ENCODE measurements at regions not wholly inside any gene's neighbourhood (a gene's known extent, or its start where the extent isn't known, plus 50 kb on each side); places are given as distances from the start of the nearest gene placed in this dataset.
A peak's percentile ranks its signal among the peaks of the same experiment; 100 is the strongest.

DNA sequence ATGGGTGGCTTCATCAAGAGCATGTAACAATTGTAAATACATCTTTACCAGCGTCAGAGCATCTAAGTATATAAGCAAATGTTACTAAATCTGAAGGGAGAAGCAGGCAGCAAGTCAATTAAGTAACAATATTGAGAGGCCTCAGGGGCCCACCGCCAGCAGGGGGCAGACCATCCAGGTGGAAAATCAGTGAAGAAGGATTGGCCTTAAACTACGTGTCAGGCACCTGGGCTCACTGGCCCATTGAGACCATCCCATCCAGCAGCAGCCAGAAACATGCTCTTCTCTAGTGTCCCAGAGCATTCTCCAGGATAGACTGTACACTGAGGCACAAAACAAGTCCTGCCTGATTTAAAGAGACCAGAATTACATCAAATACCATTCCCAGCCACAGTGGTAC, 96.2 kb upstream of the SNTG2 start:
- TF ChIP-seq JUNB (IDR thresholded peaks at IDR 0.05; ENCODE audit: unreplicated experiment): no peak
- TF ChIP-seq, protein P1, sequence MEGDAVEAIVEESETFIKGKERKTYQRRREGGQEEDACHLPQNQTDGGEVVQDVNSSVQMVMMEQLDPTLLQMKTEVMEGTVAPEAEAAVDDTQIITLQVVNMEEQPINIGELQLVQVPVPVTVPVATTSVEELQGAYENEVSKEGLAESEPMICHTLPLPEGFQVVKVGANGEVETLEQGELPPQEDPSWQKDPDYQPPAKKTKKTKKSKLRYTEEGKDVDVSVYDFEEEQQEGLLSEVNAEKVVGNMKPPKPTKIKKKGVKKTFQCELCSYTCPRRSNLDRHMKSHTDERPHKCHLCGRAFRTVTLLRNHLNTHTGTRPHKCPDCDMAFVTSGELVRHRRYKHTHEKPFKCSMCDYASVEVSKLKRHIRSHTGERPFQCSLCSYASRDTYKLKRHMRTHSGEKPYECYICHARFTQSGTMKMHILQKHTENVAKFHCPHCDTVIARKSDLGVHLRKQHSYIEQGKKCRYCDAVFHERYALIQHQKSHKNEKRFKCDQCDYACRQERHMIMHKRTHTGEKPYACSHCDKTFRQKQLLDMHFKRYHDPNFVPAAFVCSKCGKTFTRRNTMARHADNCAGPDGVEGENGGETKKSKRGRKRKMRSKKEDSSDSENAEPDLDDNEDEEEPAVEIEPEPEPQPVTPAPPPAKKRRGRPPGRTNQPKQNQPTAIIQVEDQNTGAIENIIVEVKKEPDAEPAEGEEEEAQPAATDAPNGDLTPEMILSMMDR (conservative IDR thresholded peaks at IDR 0.05; ENCODE audit: low read depth in 2 of 2): peak; percentile 89 to 92
- no peak for TF ChIP-seq ZNF114 (CRISPR knock-in tag; IDR thresholded peaks at IDR 0.05)
- TF ChIP-seq POLR2AphosphoS5 (IDR thresholded peaks at IDR 0.05; ENCODE audit: low read depth): no peak
- TF ChIP-seq ETS1 (IDR thresholded peaks at IDR 0.05): no peak
- TF ChIP-seq, protein P2, sequence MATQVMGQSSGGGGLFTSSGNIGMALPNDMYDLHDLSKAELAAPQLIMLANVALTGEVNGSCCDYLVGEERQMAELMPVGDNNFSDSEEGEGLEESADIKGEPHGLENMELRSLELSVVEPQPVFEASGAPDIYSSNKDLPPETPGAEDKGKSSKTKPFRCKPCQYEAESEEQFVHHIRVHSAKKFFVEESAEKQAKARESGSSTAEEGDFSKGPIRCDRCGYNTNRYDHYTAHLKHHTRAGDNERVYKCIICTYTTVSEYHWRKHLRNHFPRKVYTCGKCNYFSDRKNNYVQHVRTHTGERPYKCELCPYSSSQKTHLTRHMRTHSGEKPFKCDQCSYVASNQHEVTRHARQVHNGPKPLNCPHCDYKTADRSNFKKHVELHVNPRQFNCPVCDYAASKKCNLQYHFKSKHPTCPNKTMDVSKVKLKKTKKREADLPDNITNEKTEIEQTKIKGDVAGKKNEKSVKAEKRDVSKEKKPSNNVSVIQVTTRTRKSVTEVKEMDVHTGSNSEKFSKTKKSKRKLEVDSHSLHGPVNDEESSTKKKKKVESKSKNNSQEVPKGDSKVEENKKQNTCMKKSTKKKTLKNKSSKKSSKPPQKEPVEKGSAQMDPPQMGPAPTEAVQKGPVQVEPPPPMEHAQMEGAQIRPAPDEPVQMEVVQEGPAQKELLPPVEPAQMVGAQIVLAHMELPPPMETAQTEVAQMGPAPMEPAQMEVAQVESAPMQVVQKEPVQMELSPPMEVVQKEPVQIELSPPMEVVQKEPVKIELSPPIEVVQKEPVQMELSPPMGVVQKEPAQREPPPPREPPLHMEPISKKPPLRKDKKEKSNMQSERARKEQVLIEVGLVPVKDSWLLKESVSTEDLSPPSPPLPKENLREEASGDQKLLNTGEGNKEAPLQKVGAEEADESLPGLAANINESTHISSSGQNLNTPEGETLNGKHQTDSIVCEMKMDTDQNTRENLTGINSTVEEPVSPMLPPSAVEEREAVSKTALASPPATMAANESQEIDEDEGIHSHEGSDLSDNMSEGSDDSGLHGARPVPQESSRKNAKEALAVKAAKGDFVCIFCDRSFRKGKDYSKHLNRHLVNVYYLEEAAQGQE (IDR thresholded peaks at IDR 0.05; ENCODE audit: unreplicated experiment): no peak
- TF ChIP-seq, protein P3, sequence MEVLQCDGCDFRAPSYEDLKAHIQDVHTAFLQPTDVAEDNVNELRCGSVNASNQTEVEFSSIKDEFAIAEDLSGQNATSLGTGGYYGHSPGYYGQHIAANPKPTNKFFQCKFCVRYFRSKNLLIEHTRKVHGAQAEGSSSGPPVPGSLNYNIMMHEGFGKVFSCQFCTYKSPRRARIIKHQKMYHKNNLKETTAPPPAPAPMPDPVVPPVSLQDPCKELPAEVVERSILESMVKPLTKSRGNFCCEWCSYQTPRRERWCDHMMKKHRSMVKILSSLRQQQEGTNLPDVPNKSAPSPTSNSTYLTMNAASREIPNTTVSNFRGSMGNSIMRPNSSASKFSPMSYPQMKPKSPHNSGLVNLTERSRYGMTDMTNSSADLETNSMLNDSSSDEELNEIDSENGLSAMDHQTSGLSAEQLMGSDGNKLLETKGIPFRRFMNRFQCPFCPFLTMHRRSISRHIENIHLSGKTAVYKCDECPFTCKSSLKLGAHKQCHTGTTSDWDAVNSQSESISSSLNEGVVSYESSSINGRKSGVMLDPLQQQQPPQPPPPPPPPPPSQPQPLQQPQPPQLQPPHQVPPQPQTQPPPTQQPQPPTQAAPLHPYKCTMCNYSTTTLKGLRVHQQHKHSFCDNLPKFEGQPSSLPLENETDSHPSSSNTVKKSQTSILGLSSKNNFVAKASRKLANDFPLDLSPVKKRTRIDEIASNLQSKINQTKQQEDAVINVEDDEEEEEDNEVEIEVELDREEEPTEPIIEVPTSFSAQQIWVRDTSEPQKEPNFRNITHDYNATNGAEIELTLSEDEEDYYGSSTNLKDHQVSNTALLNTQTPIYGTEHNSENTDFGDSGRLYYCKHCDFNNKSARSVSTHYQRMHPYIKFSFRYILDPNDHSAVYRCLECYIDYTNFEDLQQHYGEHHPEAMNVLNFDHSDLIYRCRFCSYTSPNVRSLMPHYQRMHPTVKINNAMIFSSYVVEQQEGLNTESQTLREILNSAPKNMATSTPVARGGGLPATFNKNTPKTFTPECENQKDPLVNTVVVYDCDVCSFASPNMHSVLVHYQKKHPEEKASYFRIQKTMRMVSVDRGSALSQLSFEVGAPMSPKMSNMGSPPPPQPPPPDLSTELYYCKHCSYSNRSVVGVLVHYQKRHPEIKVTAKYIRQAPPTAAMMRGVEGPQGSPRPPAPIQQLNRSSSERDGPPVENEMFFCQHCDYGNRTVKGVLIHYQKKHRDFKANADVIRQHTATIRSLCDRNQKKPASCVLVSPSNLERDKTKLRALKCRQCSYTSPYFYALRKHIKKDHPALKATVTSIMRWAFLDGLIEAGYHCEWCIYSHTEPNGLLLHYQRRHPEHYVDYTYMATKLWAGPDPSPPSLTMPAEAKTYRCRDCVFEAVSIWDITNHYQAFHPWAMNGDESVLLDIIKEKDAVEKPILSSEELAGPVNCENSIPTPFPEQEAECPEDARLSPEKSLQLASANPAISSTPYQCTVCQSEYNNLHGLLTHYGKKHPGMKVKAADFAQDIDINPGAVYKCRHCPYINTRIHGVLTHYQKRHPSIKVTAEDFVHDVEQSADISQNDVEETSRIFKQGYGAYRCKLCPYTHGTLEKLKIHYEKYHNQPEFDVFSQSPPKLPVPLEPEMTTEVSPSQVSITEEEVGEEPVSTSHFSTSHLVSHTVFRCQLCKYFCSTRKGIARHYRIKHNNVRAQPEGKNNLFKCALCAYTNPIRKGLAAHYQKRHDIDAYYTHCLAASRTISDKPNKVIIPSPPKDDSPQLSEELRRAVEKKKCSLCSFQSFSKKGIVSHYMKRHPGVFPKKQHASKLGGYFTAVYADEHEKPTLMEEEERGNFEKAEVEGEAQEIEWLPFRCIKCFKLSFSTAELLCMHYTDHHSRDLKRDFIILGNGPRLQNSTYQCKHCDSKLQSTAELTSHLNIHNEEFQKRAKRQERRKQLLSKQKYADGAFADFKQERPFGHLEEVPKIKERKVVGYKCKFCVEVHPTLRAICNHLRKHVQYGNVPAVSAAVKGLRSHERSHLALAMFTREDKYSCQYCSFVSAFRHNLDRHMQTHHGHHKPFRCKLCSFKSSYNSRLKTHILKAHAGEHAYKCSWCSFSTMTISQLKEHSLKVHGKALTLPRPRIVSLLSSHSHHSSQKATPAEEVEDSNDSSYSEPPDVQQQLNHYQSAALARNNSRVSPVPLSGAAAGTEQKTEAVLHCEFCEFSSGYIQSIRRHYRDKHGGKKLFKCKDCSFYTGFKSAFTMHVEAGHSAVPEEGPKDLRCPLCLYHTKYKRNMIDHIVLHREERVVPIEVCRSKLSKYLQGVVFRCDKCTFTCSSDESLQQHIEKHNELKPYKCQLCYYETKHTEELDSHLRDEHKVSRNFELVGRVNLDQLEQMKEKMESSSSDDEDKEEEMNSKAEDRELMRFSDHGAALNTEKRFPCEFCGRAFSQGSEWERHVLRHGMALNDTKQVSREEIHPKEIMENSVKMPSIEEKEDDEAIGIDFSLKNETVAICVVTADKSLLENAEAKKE (CRISPR knock-in tag; IDR thresholded peaks at IDR 0.05): no peak
- no peak for TF ChIP-seq EZH2phosphoT487 (IDR thresholded peaks at IDR 0.05; ENCODE audit: unreplicated experiment)
- no peak for TF ChIP-seq NANOG (IDR thresholded peaks at IDR 0.05; ENCODE audit: borderline replicate concordance)
- TF ChIP-seq ZNF331 (CRISPR knock-in tag; IDR thresholded peaks at IDR 0.05; ENCODE audit: low read depth): no peak
- no peak for TF ChIP-seq EZH2 (IDR thresholded peaks at IDR 0.05; ENCODE audit: low read depth, unreplicated experiment)
- no peak for TF ChIP-seq CREB1 (CRISPR knock-in tag; IDR thresholded peaks at IDR 0.05; ENCODE audit: low read depth)

Data from GM23338 (cell line).